ENCODE measurements at regions not wholly inside any gene's neighbourhood (a gene's known extent, or its start where the extent isn't known, plus 50 kb on each side); places are given as distances from the start of the nearest gene placed in this dataset.
"Not testable (repeated sequence)": the region's sequence is repeated elsewhere in the genome, so short reads cannot be mapped to it uniquely, and the experiment has no call there.

DNA sequence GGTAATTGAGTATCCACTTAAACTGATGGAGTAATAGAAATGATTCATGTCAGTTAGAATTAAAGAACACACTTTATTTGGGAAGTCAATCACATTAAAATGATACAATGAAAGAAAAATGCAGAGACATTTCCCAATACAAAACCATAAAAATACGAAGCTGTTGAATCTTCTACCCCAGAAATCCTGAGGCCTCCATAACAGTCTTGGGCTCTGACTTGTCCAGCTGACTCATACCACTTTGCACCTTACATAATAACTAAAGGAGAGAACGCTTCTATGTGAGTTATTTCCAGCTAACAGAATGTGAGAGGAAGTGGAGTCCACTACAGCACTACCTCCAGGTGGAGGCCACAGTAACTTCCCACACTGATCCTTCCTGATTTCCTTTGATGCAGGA lies 305.0 kb downstream of the MRPS30 start:
- Histone ChIP-seq H3K36me3 (ENCODE audit: control insufficient read depth, insufficient read depth, low read length) (no peaks in the 10 kb centered on the region), H3K4me3 (replicated peaks; ENCODE audit: low read depth, low read length) (no peak overlapping the region), H3K27me3 (replicated peaks; ENCODE audit: control insufficient read depth, insufficient read depth, low read length) (no peaks in the 10 kb centered on the region)
- DNase-seq (ENCODE audit: extremely low read depth, insufficient read length): no peak
- TF ChIP-seq, protein P1, sequence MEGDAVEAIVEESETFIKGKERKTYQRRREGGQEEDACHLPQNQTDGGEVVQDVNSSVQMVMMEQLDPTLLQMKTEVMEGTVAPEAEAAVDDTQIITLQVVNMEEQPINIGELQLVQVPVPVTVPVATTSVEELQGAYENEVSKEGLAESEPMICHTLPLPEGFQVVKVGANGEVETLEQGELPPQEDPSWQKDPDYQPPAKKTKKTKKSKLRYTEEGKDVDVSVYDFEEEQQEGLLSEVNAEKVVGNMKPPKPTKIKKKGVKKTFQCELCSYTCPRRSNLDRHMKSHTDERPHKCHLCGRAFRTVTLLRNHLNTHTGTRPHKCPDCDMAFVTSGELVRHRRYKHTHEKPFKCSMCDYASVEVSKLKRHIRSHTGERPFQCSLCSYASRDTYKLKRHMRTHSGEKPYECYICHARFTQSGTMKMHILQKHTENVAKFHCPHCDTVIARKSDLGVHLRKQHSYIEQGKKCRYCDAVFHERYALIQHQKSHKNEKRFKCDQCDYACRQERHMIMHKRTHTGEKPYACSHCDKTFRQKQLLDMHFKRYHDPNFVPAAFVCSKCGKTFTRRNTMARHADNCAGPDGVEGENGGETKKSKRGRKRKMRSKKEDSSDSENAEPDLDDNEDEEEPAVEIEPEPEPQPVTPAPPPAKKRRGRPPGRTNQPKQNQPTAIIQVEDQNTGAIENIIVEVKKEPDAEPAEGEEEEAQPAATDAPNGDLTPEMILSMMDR (IDR thresholded peaks at IDR 0.05; ENCODE audit: insufficient read depth, low read length, poor library complexity, severe bottlenecking): no peak

DNA sequence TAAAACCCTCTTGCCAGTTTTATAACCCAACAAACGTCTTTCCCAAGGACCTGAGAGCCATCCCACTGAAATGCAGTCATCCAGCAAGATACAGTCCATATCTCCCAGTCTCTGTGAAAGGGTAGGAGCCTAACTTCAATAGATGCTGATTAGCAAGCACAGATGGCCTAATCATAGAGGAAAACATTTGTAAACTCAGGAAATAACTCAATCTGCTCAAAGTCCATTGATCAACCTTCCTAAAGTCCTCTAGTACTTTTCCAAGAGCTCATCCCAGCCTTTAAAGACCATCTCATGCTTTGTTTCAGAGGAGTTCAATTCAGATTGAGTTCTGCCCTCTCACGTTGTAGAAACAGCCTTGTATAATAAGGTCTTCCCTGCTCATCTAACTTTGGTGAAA lies 324.2 kb downstream of the MRPS30 start:
- Histone ChIP-seq H3K36me3 (ENCODE audit: control insufficient read depth, insufficient read depth, low read length) (no peaks in the 10 kb centered on the region), H3K27me3 (replicated peaks; ENCODE audit: control insufficient read depth, insufficient read depth, low read length) (no peaks in the 10 kb centered on the region), H3K4me3 (replicated peaks; ENCODE audit: low read depth, low read length) (no peak overlapping the region)
- DNase-seq (ENCODE audit: extremely low read depth, insufficient read length): no peak
- TF ChIP-seq, protein P1 (IDR thresholded peaks at IDR 0.05; ENCODE audit: insufficient read depth, low read length, poor library complexity, severe bottlenecking): no peak

DNA sequence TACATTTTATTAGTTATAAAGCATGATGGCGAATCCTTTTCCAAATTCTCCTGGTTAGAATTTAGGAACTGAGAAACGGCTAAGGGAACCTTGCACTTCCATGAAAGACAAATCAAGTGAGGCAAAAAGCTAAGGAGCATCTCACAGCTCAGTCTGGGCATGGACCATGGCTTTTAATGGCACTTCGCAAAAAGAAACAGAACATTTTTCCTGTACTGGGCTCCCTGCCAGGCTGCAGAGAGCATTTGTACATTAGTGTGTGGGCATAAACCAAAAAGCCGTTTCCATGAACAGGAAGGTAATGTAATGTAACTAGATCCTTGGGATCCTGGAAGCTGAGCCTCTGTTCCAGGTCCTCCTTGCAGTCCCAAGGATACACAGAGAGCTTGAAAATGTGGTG lies 354.2 kb downstream of the MRPS30 start:
- DNase-seq (ENCODE audit: extremely low read depth, insufficient read length): no peak
- Histone ChIP-seq H3K27me3 (replicated peaks; ENCODE audit: control insufficient read depth, insufficient read depth, low read length) (no peaks in the 10 kb centered on the region), H3K4me3 (replicated peaks; ENCODE audit: low read depth, low read length) (no peak overlapping the region), H3K36me3 (ENCODE audit: control insufficient read depth, insufficient read depth, low read length) (no peaks in the 10 kb centered on the region)
- TF ChIP-seq, protein P1 (IDR thresholded peaks at IDR 0.05; ENCODE audit: insufficient read depth, low read length, poor library complexity, severe bottlenecking): no peak

DNA sequence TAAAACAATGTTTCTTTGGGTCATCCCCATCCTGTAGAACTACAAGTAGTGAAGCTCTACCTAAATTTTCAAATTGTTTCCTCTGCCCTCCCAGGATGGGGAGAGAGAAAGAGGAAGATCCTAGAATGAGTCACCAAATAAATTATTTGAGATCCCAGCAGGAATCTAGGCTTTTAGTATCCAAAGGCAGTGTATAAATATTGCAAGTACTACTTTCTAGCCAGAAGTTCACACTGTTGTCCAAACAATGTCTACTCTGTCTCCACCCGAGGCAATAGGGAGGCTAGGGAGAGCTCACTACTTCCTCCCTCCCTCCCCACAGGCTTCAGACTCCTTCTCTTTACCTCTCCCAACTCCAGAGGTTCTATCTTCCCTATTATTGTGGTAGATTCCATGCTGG lies 362.8 kb downstream of the MRPS30 start:
- TF ChIP-seq, protein P1 (IDR thresholded peaks at IDR 0.05; ENCODE audit: insufficient read depth, low read length, poor library complexity, severe bottlenecking): no peak
- DNase-seq (ENCODE audit: extremely low read depth, insufficient read length): no peak
- no peaks in the 10 kb centered on the region for H3K36me3 ChIP-seq (ENCODE audit: control insufficient read depth, insufficient read depth, low read length)
- no peaks in the 10 kb centered on the region for H3K27me3 ChIP-seq (replicated peaks; ENCODE audit: control insufficient read depth, insufficient read depth, low read length)
- H3K4me3 ChIP-seq (replicated peaks; ENCODE audit: low read depth, low read length): no peak overlapping the region

DNA sequence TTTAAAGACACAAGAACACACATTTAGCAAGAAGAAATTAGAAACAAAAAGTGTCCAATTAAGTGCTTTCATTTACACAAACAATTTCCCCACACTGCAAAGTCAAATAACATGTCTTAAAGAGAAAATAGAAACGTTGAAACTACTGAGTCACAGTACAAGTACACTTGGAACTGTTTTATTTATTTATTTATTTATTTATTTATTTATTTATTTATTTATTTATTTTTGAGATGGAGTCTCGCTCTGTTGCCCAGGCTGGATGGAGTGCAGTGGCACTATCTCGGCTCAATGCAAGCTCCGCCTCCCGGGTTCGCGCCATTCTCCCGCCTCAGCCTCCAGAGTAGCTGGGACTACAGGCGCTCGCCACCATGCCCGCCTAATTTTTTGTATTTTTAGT lies 363.9 kb downstream of the MRPS30 start:
- H3K36me3 ChIP-seq (ENCODE audit: control insufficient read depth, insufficient read depth, low read length); DNase-seq (ENCODE audit: extremely low read depth, insufficient read length); H3K27me3 ChIP-seq (replicated peaks; ENCODE audit: control insufficient read depth, insufficient read depth, low read length); H3K4me3 ChIP-seq (replicated peaks; ENCODE audit: low read depth, low read length): not testable (repeated sequence)

DNA sequence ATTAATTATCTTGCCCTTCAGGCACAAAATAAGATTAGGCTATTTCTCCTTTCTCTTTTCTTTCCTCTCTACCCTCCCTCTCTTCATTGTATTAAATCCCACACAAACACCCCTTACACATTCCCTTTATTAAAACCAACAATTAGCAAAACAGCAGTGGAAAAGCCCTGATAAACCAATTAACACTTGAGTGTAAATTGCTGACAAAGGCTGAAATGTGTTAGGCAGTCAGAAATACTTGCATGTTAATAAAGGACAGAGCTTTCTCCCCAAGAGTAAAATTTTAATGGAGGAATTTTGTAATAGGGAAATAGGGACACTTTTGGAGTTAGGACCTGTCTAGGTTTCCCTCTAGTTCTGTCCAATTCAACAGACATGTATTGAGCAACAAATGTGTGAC lies 370.9 kb downstream of the MRPS30 start:
- no peaks in the 10 kb centered on the region for H3K27me3 ChIP-seq (replicated peaks; ENCODE audit: control insufficient read depth, insufficient read depth, low read length)
- DNase-seq (ENCODE audit: extremely low read depth, insufficient read length): no peak
- H3K4me3 ChIP-seq (replicated peaks; ENCODE audit: low read depth, low read length): no peak overlapping the region
- no peaks in the 10 kb centered on the region for H3K36me3 ChIP-seq (ENCODE audit: control insufficient read depth, insufficient read depth, low read length)
- TF ChIP-seq, protein P1 (IDR thresholded peaks at IDR 0.05; ENCODE audit: insufficient read depth, low read length, poor library complexity, severe bottlenecking): no peak
